OCI-LY3 (cell line): ENCODE measurements at regions not wholly inside any gene's neighbourhood (a gene's known extent, or its start where the extent isn't known, plus 50 kb on each side); places are given as distances from the start of the nearest gene placed in this dataset.
A peak's percentile ranks its signal among the peaks of the same experiment; 100 is the strongest.

Experiments used
- H2AFZ ChIP-seq: fragments of 200-600, 300-600 bp; shearing (Covaris generic); 2 replicates; pipeline ENCODE4 v1.6.0; 2014; ENCODE audit warnings: antibody characterized with exemption, low read depth, low read length
- H3K27ac ChIP-seq: fragments of 200-600, 300-600 bp; sonication (generic); 2 replicates; pipeline ENCODE4 v1.5.1; 2014; ENCODE audit warnings: mild to moderate bottlenecking, low read length, moderate library complexity, mixed read lengths
- H3K27me3 ChIP-seq: fragments of 200-600, 300-600 bp; sonication (generic); 2 replicates; pipeline ENCODE4 v1.6.1; 2014; ENCODE audit warnings: low read depth, low read length, mixed read lengths
- H3K36me3 ChIP-seq: fragments of 200-600, 300-600 bp; sonication (generic); replicated peaks from 2 replicates; pipeline ENCODE3; 2014; ENCODE audit warnings: low read depth, low read length, mixed read lengths
- H3K4me1 ChIP-seq: fragments of 300-600, 200-600 bp; sonication (generic); 2 replicates; pipeline ENCODE4 v1.6.1; 2014; ENCODE audit warnings: low read length, mixed read lengths
- H3K4me2 ChIP-seq: fragments of 200-600, 300-600 bp; sonication (generic); 2 replicates; pipeline ENCODE4 v1.6.1; 2014; ENCODE audit warnings: low read length, mixed read lengths
- H3K4me3 ChIP-seq: fragments of 300-600, 200-600 bp; sonication (generic); 2 replicates; pipeline ENCODE4 v1.5.1; 2014; ENCODE audit warnings: antibody characterized with exemption, mild to moderate bottlenecking, low read length, moderate library complexity
- H3K79me2 ChIP-seq: fragments of 300-600, 200-600 bp; shearing (Covaris generic); 2 replicates; pipeline ENCODE4 v1.6.1; 2014; ENCODE audit warnings: mild to moderate bottlenecking, low read length, mixed read lengths
- H3K9ac ChIP-seq: fragments of 300-600, 200-600 bp; shearing (Covaris generic); 2 replicates; pipeline ENCODE4 v1.6.0; 2014; ENCODE audit warnings: mild to moderate bottlenecking, low read length, moderate library complexity
- H3K9me3 ChIP-seq: fragments of 200-600, 300-600 bp; shearing (Covaris generic); 2 replicates; pipeline ENCODE4 v1.6.1; 2014; ENCODE audit warnings: low read length, mixed read lengths; ENCODE audit not compliant: insufficient read depth
- H4K20me1 ChIP-seq: fragments of 200-600, 300-600 bp; sonication (generic); 2 replicates; pipeline ENCODE4 v1.6.1; 2016; ENCODE audit warnings: low read length, mixed read lengths; ENCODE audit not compliant: insufficient read depth
- EZH2phosphoT487 ChIP-seq: fragments of 200-600 bp; shearing (Covaris generic); IDR thresholded peaks from 2 replicates; pipeline ENCODE4 v1.6.1; 2018; ENCODE audit warnings: antibody characterized with exemption, mixed run types, low read depth
- TF ChIP-seq, protein P1 (sequence below): fragments of 200-600, 300-600 bp; sonication (generic); IDR thresholded peaks from 2 replicates; pipeline ENCODE4 v1.5.1; 2014; ENCODE audit warnings: antibody characterized with exemption, low read length, low read depth

DNA sequence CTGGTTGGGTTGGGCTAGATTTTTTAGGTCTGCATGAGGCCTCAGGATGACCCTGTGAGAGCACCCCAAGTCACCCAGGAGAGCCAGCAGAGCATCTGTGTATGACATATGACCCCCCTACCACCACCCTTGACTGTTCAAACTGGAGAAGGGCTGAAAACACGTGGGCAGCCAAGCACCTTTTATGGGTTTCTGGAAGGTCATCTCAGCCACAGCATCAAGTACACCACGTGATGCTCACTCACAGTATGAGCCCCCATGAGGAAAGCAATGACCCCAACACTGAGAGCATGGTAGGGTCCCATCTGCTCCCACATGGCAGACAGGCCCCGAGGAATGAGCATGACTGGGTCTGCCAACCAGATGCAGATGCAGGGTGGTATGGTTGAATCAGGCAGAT lies 149.4 kb upstream of the GDF10 start:
- no peaks in the 10 kb centered on the region for H3K36me3 ChIP-seq
- H3K4me2 ChIP-seq, result no peak overlapping the region
- no peak overlapping the region for H3K27ac ChIP-seq
- no peaks in the 10 kb centered on the region for H3K79me2 ChIP-seq
- no peak overlapping the region for H3K4me3 ChIP-seq
- H2AFZ ChIP-seq, result no peak overlapping the region
- H3K9me3 ChIP-seq, result peaks cover 8% of the 10 kb centered on the region; the same call in 1 of the 2 replicates
- TF ChIP-seq EZH2phosphoT487, result no peak
- TF ChIP-seq, protein P1, sequence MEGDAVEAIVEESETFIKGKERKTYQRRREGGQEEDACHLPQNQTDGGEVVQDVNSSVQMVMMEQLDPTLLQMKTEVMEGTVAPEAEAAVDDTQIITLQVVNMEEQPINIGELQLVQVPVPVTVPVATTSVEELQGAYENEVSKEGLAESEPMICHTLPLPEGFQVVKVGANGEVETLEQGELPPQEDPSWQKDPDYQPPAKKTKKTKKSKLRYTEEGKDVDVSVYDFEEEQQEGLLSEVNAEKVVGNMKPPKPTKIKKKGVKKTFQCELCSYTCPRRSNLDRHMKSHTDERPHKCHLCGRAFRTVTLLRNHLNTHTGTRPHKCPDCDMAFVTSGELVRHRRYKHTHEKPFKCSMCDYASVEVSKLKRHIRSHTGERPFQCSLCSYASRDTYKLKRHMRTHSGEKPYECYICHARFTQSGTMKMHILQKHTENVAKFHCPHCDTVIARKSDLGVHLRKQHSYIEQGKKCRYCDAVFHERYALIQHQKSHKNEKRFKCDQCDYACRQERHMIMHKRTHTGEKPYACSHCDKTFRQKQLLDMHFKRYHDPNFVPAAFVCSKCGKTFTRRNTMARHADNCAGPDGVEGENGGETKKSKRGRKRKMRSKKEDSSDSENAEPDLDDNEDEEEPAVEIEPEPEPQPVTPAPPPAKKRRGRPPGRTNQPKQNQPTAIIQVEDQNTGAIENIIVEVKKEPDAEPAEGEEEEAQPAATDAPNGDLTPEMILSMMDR, result no peak
- H3K4me1 ChIP-seq, result no peaks in the 10 kb centered on the region
- H4K20me1 ChIP-seq, result no peaks in the 10 kb centered on the region
- no peak overlapping the region for H3K9ac ChIP-seq
- peaks cover 4% of the 10 kb centered on the region; the same call in 1 of the 2 replicates for H3K27me3 ChIP-seq

- Histone ChIP-seq H3K79me2 (no peaks in the 10 kb centered on the region), H3K4me1 (no peaks in the 10 kb centered on the region), H3K9me3 (peaks cover 8% of the 10 kb centered on the region; the same call in 1 of the 2 replicates), H4K20me1 (no peaks in the 10 kb centered on the region), H3K9ac (no peak overlapping the region), H3K27ac (no peak overlapping the region), H2AFZ (no peak overlapping the region), H3K36me3 (no peaks in the 10 kb centered on the region), H3K4me2 (no peak overlapping the region), H3K4me3 (no peak overlapping the region), H3K27me3 (peaks cover 4% of the 10 kb centered on the region; the same call in 1 of the 2 replicates)
- TF ChIP-seq, protein P1, result no peak
- no peak for TF ChIP-seq EZH2phosphoT487
These were observed 148.1 kb upstream of the GDF10 start for GRCh38 chr10:47151920-47152319.

DNA sequence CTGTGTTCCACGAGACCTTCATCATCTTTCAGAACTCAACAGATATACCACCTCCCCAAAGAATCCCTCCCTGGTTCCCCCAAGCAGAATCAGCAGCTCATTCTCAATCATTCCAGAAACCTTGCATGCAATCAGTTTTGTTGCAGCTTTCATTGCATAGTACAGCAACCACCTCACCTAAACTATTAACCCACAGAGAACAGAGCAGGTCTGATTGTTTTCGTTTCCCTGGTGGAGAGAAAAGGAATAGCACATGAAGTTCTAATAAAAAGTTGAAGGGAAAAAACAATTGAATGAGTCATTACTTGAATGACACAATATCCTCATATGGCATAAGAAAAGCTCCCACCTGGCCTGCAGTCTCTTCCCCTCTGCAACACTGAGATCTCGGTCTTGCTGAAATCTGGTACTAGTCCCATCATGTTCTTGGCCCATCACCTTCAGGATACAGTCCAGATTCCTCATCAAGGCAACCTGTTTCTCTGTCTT lies 147.1 kb upstream of the GDF10 start:
- no peak overlapping the region for H3K27ac ChIP-seq
- TF ChIP-seq, protein P1, result peak; percentile 15; the same call in 1 of the 2 replicates
- TF ChIP-seq EZH2phosphoT487, result no peak
- H3K27me3 ChIP-seq, result peaks cover 4% of the 10 kb centered on the region; the same call in 1 of the 2 replicates
- no peaks in the 10 kb centered on the region for H3K36me3 ChIP-seq
- H3K9me3 ChIP-seq, result peaks cover 8% of the 10 kb centered on the region; the same call in 1 of the 2 replicates
- no peak overlapping the region for H2AFZ ChIP-seq
- no peak overlapping the region for H3K4me3 ChIP-seq
- no peak overlapping the region for H3K9ac ChIP-seq
- no peak overlapping the region for H3K4me2 ChIP-seq
- no peaks in the 10 kb centered on the region for H3K4me1 ChIP-seq
- no peaks in the 10 kb centered on the region for H3K79me2 ChIP-seq
- H4K20me1 ChIP-seq, result no peaks in the 10 kb centered on the region

GRCh38 chr10:47154762-47155161 lies 145.2 kb upstream of the GDF10 start:
- H3K79me2 ChIP-seq, result no peaks in the 10 kb centered on the region
- no peaks in the 10 kb centered on the region for H3K36me3 ChIP-seq
- no peak for TF ChIP-seq EZH2phosphoT487
- TF ChIP-seq, protein P1, result no peak
- no peaks in the 10 kb centered on the region for H3K4me1 ChIP-seq
- peaks cover 8% of the 10 kb centered on the region; the same call in 1 of the 2 replicates for H3K9me3 ChIP-seq
- H3K27ac ChIP-seq, result no peak overlapping the region
- no peak overlapping the region for H2AFZ ChIP-seq
- H3K4me3 ChIP-seq, result no peak overlapping the region
- no peak overlapping the region for H3K9ac ChIP-seq
- no peak overlapping the region for H3K4me2 ChIP-seq
- no peaks in the 10 kb centered on the region for H4K20me1 ChIP-seq
- H3K27me3 ChIP-seq, result no peaks in the 10 kb centered on the region; the same call in 1 of the 2 replicates
